Chondrocyte (in vitro differentiated cells): ENCODE measurements at regions not wholly inside any gene's neighbourhood (a gene's known extent, or its start where the extent isn't known, plus 50 kb on each side); places are given as distances from the start of the nearest gene placed in this dataset.
A peak's percentile ranks its signal among the peaks of the same experiment; 100 is the strongest.

Experiments
- DNase-seq: peaks from one replicate; pipeline ENCODE4 v3.0.0; 2021; ENCODE audit warnings: mixed read lengths, low spot score
- H3K27ac Mint-ChIP-seq: one replicate; pipeline ENCODE4 v1.8.0; 2021; ENCODE audit warnings: mild to moderate bottlenecking, moderate library complexity, mixed read lengths; ENCODE audit not compliant: unreplicated experiment
- H3K27me3 Mint-ChIP-seq: 2 replicates; pipeline ENCODE4 v1.8.0; 2021; ENCODE audit warnings: low read depth, mixed read lengths
- H3K36me3 Mint-ChIP-seq: 2 replicates; pipeline ENCODE4 v1.8.0; 2021; ENCODE audit warnings: low read depth, mixed read lengths
- H3K4me1 Mint-ChIP-seq: 2 replicates; pipeline ENCODE4 v1.8.0; 2021; ENCODE audit warnings: low read depth, mild to moderate bottlenecking, mixed read lengths
- H3K4me3 Mint-ChIP-seq: one replicate; pipeline ENCODE4 v1.8.0; 2021; ENCODE audit warnings: mild to moderate bottlenecking, moderate library complexity, mixed read lengths; ENCODE audit not compliant: unreplicated experiment
- H3K9me3 Mint-ChIP-seq: 2 replicates; pipeline ENCODE4 v1.8.0; 2021; ENCODE audit warnings: low read depth, mixed read lengths
- TF ChIP-seq, protein P1 (sequence below): fragments of 200-600 bp; sonication (generic); IDR thresholded peaks from 2 replicates; pipeline ENCODE4 v1.5.0; 2021; ENCODE audit warnings: antibody characterized with exemption, mild to moderate bottlenecking, moderate library complexity

DNA sequence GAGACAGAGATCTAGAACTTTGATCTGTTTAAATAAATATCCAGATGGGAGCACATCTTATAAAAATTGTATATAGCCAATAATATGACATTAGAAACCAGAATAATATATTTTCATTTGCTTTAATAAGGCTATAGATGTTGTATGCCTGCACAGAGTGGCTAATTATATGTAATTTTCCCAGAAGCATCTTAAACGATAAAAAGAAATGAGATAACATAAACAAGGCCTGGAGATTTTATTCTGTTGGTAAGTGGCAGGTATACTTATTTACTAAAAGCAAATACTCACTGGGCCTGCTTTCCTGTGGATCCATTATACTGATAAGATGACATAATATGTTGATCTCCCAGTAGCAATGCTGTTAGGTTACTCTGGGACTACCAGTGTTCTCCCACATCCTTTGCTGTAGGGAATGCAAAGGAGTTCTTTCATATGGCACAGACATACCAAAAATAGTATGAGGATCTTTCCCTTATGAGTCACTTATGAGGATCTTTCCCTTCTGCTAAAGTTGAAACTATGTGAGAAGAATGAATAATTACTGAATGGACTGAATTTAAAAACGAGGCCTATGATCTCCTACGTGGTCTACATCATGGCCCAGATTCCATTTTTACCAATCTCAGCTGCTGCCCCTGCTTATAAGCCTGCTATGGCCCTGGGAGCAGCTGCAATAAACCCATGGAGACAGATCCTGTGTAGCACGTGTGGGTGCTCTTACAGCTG is 112.1 kb downstream of the NUDT12 start:
- H3K9me3 Mint-ChIP-seq, result no peaks in the 10 kb centered on the region
- H3K27ac Mint-ChIP-seq, result peak overlapping the region; percentile 82

DNA sequence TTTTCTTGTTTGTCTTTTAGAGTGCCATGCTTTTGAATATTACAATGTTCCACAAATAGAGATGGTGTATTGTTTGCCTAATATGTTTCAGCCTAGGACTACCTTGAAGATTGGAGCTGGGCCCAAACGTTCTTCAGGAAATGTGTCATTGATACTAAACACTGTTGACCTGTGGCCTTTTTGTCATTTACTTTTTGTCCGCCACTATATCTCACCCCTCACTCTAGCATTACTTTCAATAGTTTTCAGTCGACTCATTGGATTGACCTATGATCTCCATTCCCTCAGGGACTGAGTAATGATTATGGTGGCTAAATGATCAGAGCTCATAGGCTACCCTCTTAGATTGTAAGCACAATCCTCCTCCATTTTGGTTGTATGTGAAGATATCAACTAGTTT is 115.8 kb downstream of the NUDT12 start:
- DNase-seq, result no peak

More for the DNA sequence above, 112.1 kb downstream of the NUDT12 start:
- DNase-seq, result no peak
- peaks cover 40% of the 10 kb centered on the region for H3K4me1 Mint-ChIP-seq
- H3K36me3 Mint-ChIP-seq, result no peaks in the 10 kb centered on the region
- no peak overlapping the region for H3K4me3 Mint-ChIP-seq
- TF ChIP-seq, protein P1, sequence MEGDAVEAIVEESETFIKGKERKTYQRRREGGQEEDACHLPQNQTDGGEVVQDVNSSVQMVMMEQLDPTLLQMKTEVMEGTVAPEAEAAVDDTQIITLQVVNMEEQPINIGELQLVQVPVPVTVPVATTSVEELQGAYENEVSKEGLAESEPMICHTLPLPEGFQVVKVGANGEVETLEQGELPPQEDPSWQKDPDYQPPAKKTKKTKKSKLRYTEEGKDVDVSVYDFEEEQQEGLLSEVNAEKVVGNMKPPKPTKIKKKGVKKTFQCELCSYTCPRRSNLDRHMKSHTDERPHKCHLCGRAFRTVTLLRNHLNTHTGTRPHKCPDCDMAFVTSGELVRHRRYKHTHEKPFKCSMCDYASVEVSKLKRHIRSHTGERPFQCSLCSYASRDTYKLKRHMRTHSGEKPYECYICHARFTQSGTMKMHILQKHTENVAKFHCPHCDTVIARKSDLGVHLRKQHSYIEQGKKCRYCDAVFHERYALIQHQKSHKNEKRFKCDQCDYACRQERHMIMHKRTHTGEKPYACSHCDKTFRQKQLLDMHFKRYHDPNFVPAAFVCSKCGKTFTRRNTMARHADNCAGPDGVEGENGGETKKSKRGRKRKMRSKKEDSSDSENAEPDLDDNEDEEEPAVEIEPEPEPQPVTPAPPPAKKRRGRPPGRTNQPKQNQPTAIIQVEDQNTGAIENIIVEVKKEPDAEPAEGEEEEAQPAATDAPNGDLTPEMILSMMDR, result no peak
- no peaks in the 10 kb centered on the region for H3K27me3 Mint-ChIP-seq

DNA sequence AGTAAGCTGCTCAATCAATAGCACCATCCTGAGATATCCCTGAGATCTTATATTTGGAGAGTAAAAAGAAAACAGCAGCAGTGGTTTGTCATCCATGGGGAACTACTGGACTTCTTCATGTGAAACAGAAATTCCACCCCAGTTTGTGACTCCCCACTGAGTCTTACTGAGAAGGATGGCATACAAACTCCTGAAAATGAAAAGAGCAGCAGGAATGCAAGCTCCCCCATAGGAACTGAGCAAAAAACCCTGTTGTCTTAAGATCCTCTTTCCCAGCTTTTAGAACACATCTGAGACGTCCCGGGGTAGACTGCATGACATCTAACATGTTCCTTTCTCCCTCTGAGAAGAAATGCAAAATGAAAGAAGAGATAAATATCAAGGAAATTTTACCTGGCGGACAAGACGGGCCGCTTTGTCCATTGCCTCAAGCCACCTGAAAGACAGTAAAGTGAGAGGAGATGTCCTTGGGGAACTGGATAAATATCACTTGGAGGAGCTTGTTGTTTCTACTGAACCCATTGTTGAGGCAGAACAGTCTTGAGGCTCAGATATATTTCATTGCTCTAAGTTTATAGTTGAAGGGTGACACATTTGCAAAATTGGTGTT is 117.1 kb downstream of the NUDT12 start:
- H3K27ac Mint-ChIP-seq, result no peak overlapping the region
- H3K4me1 Mint-ChIP-seq, result peaks cover 23% of the 10 kb centered on the region
- no peaks in the 10 kb centered on the region for H3K36me3 Mint-ChIP-seq
- TF ChIP-seq, protein P1, result no peak
- peaks cover 8% of the 10 kb centered on the region for H3K9me3 Mint-ChIP-seq
- no peak for DNase-seq
- H3K27me3 Mint-ChIP-seq, result no peaks in the 10 kb centered on the region
- H3K4me3 Mint-ChIP-seq, result no peak overlapping the region

More for the DNA sequence above, 115.8 kb downstream of the NUDT12 start:
- H3K27me3 Mint-ChIP-seq, result no peaks in the 10 kb centered on the region
- peaks cover 36% of the 10 kb centered on the region for H3K4me1 Mint-ChIP-seq
- H3K4me3 Mint-ChIP-seq, result no peak overlapping the region
- H3K9me3 Mint-ChIP-seq, result peaks cover 5% of the 10 kb centered on the region
- no peaks in the 10 kb centered on the region for H3K36me3 Mint-ChIP-seq
- TF ChIP-seq, protein P1, result no peak
- no peak overlapping the region for H3K27ac Mint-ChIP-seq

DNA sequence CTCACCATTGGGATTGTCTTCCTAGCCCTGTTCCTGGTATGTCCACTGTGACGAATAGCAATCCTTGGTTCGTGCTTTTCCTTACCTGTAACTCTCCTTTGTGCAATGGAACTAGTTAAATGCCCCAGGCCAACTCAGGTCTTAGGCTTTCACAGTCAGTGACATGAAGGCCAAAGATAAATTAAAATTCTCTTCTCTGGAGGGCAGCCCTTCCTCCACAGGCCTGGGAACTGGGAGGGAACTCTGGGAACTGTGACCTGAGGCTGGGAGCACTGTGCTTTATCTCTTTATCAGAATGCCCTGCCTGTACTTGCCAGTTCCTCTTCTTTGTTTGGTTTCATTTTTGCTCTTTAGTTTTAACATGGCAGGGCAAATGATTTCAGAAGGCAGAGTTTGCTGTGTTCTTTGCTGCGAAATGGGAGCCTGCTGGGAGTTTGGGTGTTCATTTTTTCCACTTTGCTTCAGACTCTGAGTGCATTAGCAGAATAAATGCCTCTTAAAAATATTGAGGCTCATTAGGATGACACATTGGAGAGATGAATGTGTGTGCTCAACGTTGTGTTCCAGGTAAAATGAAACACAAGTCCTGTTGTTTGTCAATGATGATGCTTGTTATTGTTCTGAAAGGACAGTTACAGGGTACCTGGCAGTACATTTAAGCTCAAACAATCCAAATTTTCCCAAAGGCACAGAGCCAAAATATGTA is 118.1 kb downstream of the NUDT12 start:
- DNase-seq, result no peak
- no peak overlapping the region for H3K27ac Mint-ChIP-seq
- TF ChIP-seq, protein P1, result no peak
- H3K4me1 Mint-ChIP-seq, result peaks cover 15% of the 10 kb centered on the region
- no peak overlapping the region for H3K4me3 Mint-ChIP-seq
- no peaks in the 10 kb centered on the region for H3K27me3 Mint-ChIP-seq
- H3K9me3 Mint-ChIP-seq, result peaks cover 17% of the 10 kb centered on the region
- peaks cover 1% of the 10 kb centered on the region for H3K36me3 Mint-ChIP-seq

DNA sequence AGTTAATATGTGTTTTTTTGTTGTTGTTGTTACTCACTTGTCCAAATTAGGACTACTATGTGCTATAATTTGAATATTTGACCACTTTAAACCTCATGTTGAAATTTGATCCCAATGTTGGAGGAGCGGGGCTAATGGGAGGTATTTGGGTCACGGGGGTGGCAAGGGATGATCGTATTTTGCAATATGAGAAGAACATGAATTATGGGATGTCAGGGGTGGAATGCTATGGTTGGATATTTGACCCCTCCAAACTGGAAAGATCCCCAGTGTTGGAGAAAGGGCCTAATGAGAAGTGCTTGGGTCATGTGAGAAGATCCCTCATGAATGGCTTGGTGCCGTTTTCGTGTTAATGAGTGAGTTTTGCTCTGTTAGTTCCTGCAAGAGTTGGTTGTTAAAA is 119.8 kb downstream of the NUDT12 start:
- H3K9me3 Mint-ChIP-seq, result peaks cover 22% of the 10 kb centered on the region
- H3K27me3 Mint-ChIP-seq, result no peaks in the 10 kb centered on the region
- H3K4me1 Mint-ChIP-seq, result peaks cover 32% of the 10 kb centered on the region
- peaks cover 2% of the 10 kb centered on the region for H3K36me3 Mint-ChIP-seq
- H3K4me3 Mint-ChIP-seq, result no peak overlapping the region
- DNase-seq, result no peak
- TF ChIP-seq, protein P1, result no peak
- no peak overlapping the region for H3K27ac Mint-ChIP-seq
